ENCODE measurements at regions not wholly inside any gene's neighbourhood (a gene's known extent, or its start where the extent isn't known, plus 50 kb on each side); places are given as distances from the start of the nearest gene placed in this dataset.

DNA sequence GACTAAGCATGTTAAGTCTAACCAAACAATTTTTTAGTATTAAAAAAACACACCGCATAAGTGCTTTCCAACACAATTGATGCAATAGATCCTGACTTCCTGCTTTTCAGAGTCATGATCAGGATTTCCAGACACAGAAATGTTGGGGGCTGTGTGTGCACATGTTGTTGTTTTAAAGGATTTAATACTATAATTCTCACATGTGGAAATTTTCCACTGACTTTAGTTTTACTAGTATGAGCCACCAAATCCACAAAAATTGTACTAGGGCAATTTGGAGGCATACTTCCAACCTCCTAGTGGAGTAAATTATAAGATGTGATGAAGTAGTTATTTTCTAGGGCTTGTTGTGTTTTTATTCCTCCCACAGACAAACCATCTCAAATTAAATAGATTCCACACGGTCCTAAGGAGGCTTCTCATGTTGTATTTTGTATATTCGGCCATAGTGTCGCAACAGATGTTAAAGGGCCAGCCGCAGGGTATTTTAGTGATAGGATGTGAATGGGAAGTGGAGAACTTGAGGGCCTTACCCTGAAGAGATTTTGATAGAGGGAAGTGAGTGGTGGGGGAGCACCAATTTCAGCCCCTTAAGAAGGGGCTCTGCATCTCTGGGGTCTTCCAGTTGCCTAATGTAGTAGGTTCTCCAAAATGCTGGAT lies 108.9 kb upstream of the KLF7 start:
- TF ChIP-seq, protein P1, sequence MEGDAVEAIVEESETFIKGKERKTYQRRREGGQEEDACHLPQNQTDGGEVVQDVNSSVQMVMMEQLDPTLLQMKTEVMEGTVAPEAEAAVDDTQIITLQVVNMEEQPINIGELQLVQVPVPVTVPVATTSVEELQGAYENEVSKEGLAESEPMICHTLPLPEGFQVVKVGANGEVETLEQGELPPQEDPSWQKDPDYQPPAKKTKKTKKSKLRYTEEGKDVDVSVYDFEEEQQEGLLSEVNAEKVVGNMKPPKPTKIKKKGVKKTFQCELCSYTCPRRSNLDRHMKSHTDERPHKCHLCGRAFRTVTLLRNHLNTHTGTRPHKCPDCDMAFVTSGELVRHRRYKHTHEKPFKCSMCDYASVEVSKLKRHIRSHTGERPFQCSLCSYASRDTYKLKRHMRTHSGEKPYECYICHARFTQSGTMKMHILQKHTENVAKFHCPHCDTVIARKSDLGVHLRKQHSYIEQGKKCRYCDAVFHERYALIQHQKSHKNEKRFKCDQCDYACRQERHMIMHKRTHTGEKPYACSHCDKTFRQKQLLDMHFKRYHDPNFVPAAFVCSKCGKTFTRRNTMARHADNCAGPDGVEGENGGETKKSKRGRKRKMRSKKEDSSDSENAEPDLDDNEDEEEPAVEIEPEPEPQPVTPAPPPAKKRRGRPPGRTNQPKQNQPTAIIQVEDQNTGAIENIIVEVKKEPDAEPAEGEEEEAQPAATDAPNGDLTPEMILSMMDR (IDR thresholded peaks at IDR 0.05; ENCODE audit: poor library complexity, severe bottlenecking) = no peak
- TF ChIP-seq EZH2 (IDR thresholded peaks at IDR 0.05; ENCODE audit: borderline replicate concordance, insufficient read depth, low read length, poor library complexity, severe bottlenecking) (no peak), TAF1 (IDR thresholded peaks at IDR 0.05; ENCODE audit: low read depth) (no peak), EP300 (conservative IDR thresholded peaks at IDR 0.05; ENCODE audit: poor library complexity, severe bottlenecking) (no peak), POLR2AphosphoS5 (IDR thresholded peaks at IDR 0.05) (no peak)
